ENCODE measurements at regions not wholly inside any gene's neighbourhood (a gene's known extent, or its start where the extent isn't known, plus 50 kb on each side); places are given as distances from the start of the nearest gene placed in this dataset.

- no peak for DNase-seq (ENCODE audit: low read depth)
- no peak for TF ChIP-seq CTCF (IDR thresholded peaks at IDR 0.05; ENCODE audit: control insufficient read depth, extremely low read depth, insufficient read depth)
- no peak overlapping the region for H3K4me3 ChIP-seq (ENCODE audit: low read depth, low read length)
Measured at GRCh38 chr11:95569207-95569606, 220.4 kb downstream of the FAM76B start.

- DNase-seq (ENCODE audit: low read depth) = no peak
- no peak for TF ChIP-seq CTCF (IDR thresholded peaks at IDR 0.05; ENCODE audit: control insufficient read depth, extremely low read depth, insufficient read depth)
- H3K4me3 ChIP-seq (ENCODE audit: low read depth, low read length) = no peak overlapping the region
Measured at GRCh38 chr11:95568281-95568680, 221.3 kb downstream of the FAM76B start.

- DNase-seq (ENCODE audit: low read depth) = no peak
- TF ChIP-seq CTCF (IDR thresholded peaks at IDR 0.05; ENCODE audit: control insufficient read depth, extremely low read depth, insufficient read depth) = no peak
- H3K4me3 ChIP-seq (ENCODE audit: low read depth, low read length) = no peak overlapping the region
Measured at GRCh38 chr11:95567685-95568084, 221.9 kb downstream of the FAM76B start.

- no peak for DNase-seq (ENCODE audit: low read depth)
- TF ChIP-seq CTCF (IDR thresholded peaks at IDR 0.05; ENCODE audit: control insufficient read depth, extremely low read depth, insufficient read depth) = no peak
- H3K4me3 ChIP-seq (ENCODE audit: low read depth, low read length) = no peak overlapping the region
Measured at GRCh38 chr11:95566211-95566610, 223.4 kb downstream of the FAM76B start.

GRCh38 chr11:95565724-95566141 is 223.8 kb downstream of the FAM76B start:
- TF ChIP-seq CTCF (IDR thresholded peaks at IDR 0.05; ENCODE audit: control insufficient read depth, extremely low read depth, insufficient read depth) = no peak
- H3K4me3 ChIP-seq (ENCODE audit: low read depth, low read length) = no peak overlapping the region
- no peak for DNase-seq (ENCODE audit: low read depth)

GRCh38 chr11:95563859-95564258 is 225.7 kb downstream of the FAM76B start:
- DNase-seq (ENCODE audit: low read depth) = no peak
- no peak for TF ChIP-seq CTCF (IDR thresholded peaks at IDR 0.05; ENCODE audit: control insufficient read depth, extremely low read depth, insufficient read depth)
- no peak overlapping the region for H3K4me3 ChIP-seq (ENCODE audit: low read depth, low read length)

GRCh38 chr11:95563173-95563572 is 226.4 kb downstream of the FAM76B start:
- DNase-seq (ENCODE audit: low read depth) = no peak

More at GRCh38 chr11:95563173-95563572, 226.4 kb downstream of the FAM76B start:
- no peak overlapping the region for H3K4me3 ChIP-seq (ENCODE audit: low read depth, low read length)
- TF ChIP-seq CTCF (IDR thresholded peaks at IDR 0.05; ENCODE audit: control insufficient read depth, extremely low read depth, insufficient read depth) = no peak

Data from LNCaP clone FGC (cell line).